ENCODE measurements at regions not wholly inside any gene's neighbourhood (a gene's known extent, or its start where the extent isn't known, plus 50 kb on each side); places are given as distances from the start of the nearest gene placed in this dataset.

DNA sequence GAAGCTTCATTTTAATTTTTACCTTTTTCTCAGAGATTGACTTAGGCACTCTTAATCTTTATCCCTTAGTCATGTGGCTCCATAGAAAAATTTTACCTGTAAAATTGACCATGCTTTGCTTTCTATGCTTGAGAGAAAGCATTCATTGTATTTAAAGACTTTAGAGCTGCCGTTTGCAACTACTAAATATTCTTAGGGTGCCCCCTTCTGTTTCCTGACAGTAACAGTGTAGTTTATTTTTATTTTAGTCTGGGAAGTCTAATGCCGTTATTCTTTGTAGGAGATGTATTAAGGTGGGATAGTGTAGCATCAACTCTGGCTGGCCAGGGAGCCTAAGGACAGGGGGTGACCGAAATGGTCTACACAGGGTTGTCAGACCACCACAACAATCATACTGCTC is 84.5 kb upstream of the SYNPR start:
- peak; percentile 91 for TF ChIP-seq CTCF (conservative IDR thresholded peaks at IDR 0.05; ENCODE audit: low read length)
- TF ChIP-seq EZH2phosphoT487 (IDR thresholded peaks at IDR 0.05; ENCODE audit: borderline replicate concordance, low read depth, low read length), result no peak
